Memory B cell (primary cell): ENCODE measurements at regions not wholly inside any gene's neighbourhood (a gene's known extent, or its start where the extent isn't known, plus 50 kb on each side); places are given as distances from the start of the nearest gene placed in this dataset.

Experiments used
- ATAC-seq: fragments of 150-1000 bp; cut with Tn5 transposase; 2 replicates; pipeline ENCODE4 v1.10.0; 2021; ENCODE audit warnings: low read depth, mild to moderate bottlenecking, moderate library complexity
- DNase-seq, 2 donors: peaks; one replicate each; pipeline ENCODE4 v3.0.0; 2022; ENCODE audit warnings: low spot score in 2 of 2
- H3K27ac Mint-ChIP-seq: one replicate; pipeline ENCODE4 v1.8.0; 2022; ENCODE audit warnings: mild to moderate bottlenecking, moderate library complexity, mixed read lengths
- H3K27me3 Mint-ChIP-seq: one replicate; pipeline ENCODE4 v1.8.0; 2022; ENCODE audit warnings: mixed read lengths
- H3K36me3 Mint-ChIP-seq: one replicate; pipeline ENCODE4 v1.8.0; 2022; ENCODE audit warnings: mild to moderate bottlenecking, mixed read lengths
- H3K4me1 Mint-ChIP-seq: one replicate; pipeline ENCODE4 v1.8.0; 2022; ENCODE audit warnings: mixed read lengths
- H3K4me3 Mint-ChIP-seq: one replicate; pipeline ENCODE4 v1.8.0; 2022; ENCODE audit warnings: mild to moderate bottlenecking, moderate library complexity, mixed read lengths
- H3K9me3 Mint-ChIP-seq: one replicate; pipeline ENCODE4 v1.8.0; 2022; ENCODE audit warnings: mixed read lengths

GRCh38 chr6:25113436-25113835 lies 165.7 kb upstream of the CARMIL1 start:
- H3K27ac Mint-ChIP-seq, result no peak overlapping the region

GRCh38 chr6:25118038-25118437 lies 161.1 kb upstream of the CARMIL1 start:
- Mint-ChIP-seq H3K27ac (no peak overlapping the region), H3K4me3 (no peak overlapping the region), H3K4me1 (peaks cover 6% of the 10 kb centered on the region), H3K9me3 (peaks cover 3% of the 10 kb centered on the region), H3K36me3 (peaks cover 25% of the 10 kb centered on the region), H3K27me3 (no peaks in the 10 kb centered on the region)
- no peak for ATAC-seq
- DNase-seq, result no peak

More at GRCh38 chr6:25113436-25113835, 165.7 kb upstream of the CARMIL1 start:
- Mint-ChIP-seq H3K27me3 (no peaks in the 10 kb centered on the region), H3K36me3 (peaks cover 35% of the 10 kb centered on the region), H3K4me3 (no peak overlapping the region), H3K9me3 (no peaks in the 10 kb centered on the region), H3K4me1 (peaks cover 5% of the 10 kb centered on the region)
- ATAC-seq, result no peak
- no peak for DNase-seq

- peaks cover 3% of the 10 kb centered on the region for H3K9me3 Mint-ChIP-seq
- no peaks in the 10 kb centered on the region for H3K27me3 Mint-ChIP-seq
- H3K4me3 Mint-ChIP-seq, result no peak overlapping the region
- DNase-seq (no peak), ATAC-seq (no peak)
- peaks cover 24% of the 10 kb centered on the region for H3K36me3 Mint-ChIP-seq
- peaks cover 6% of the 10 kb centered on the region for H3K4me1 Mint-ChIP-seq
- no peak overlapping the region for H3K27ac Mint-ChIP-seq
Measured at GRCh38 chr6:25121186-25121585, 158.0 kb upstream of the CARMIL1 start.

GRCh38 chr6:25122001-25122400 lies 157.2 kb upstream of the CARMIL1 start:
- H3K4me3 Mint-ChIP-seq, result no peak overlapping the region
- H3K27me3 Mint-ChIP-seq, result no peaks in the 10 kb centered on the region
- H3K36me3 Mint-ChIP-seq, result peaks cover 25% of the 10 kb centered on the region
- ATAC-seq (no peak), DNase-seq (no peak)
- H3K9me3 Mint-ChIP-seq, result peaks cover 3% of the 10 kb centered on the region
- no peak overlapping the region for H3K27ac Mint-ChIP-seq
- peaks cover 6% of the 10 kb centered on the region for H3K4me1 Mint-ChIP-seq

- Mint-ChIP-seq H3K4me1 (peaks cover 9% of the 10 kb centered on the region), H3K27me3 (no peaks in the 10 kb centered on the region), H3K9me3 (peaks cover 3% of the 10 kb centered on the region), H3K27ac (no peak overlapping the region), H3K4me3 (no peak overlapping the region), H3K36me3 (peaks cover 30% of the 10 kb centered on the region)
- ATAC-seq (no peak), DNase-seq (no peak)
Measured at GRCh38 chr6:25122622-25123237, 156.4 kb upstream of the CARMIL1 start.

GRCh38 chr6:25124216-25124715 lies 154.9 kb upstream of the CARMIL1 start:
- Mint-ChIP-seq H3K27ac (no peak overlapping the region), H3K9me3 (peaks cover 3% of the 10 kb centered on the region), H3K36me3 (peaks cover 33% of the 10 kb centered on the region), H3K4me3 (no peak overlapping the region), H3K4me1 (peaks cover 9% of the 10 kb centered on the region), H3K27me3 (no peaks in the 10 kb centered on the region)
- DNase-seq (no peak), ATAC-seq (no peak)

GRCh38 chr6:25125736-25126135 lies 153.4 kb upstream of the CARMIL1 start:
- H3K4me3 Mint-ChIP-seq, result no peak overlapping the region
- ATAC-seq (no peak), DNase-seq (no peak)
- no peak overlapping the region for H3K27ac Mint-ChIP-seq
- H3K4me1 Mint-ChIP-seq, result peaks cover 9% of the 10 kb centered on the region
- peaks cover 3% of the 10 kb centered on the region for H3K9me3 Mint-ChIP-seq
- H3K27me3 Mint-ChIP-seq, result no peaks in the 10 kb centered on the region
- H3K36me3 Mint-ChIP-seq, result peaks cover 34% of the 10 kb centered on the region

- H3K9me3 Mint-ChIP-seq, result no peaks in the 10 kb centered on the region
- H3K36me3 Mint-ChIP-seq, result peaks cover 34% of the 10 kb centered on the region
- peak overlapping the region; percentile 8 for H3K27ac Mint-ChIP-seq
- no peaks in the 10 kb centered on the region for H3K27me3 Mint-ChIP-seq
- ATAC-seq (no peak), DNase-seq (no peak)
- H3K4me1 Mint-ChIP-seq, result peaks cover 12% of the 10 kb centered on the region
- no peak overlapping the region for H3K4me3 Mint-ChIP-seq
Measured at GRCh38 chr6:25127076-25127837, 151.9 kb upstream of the CARMIL1 start.

GRCh38 chr6:25130518-25130917 lies 148.7 kb upstream of the CARMIL1 start:
- H3K36me3 Mint-ChIP-seq, result peaks cover 36% of the 10 kb centered on the region

GRCh38 chr6:25132934-25133333 lies 146.2 kb upstream of the CARMIL1 start:
- DNase-seq (no peak), ATAC-seq (no peak)
- Mint-ChIP-seq H3K27ac (peak overlapping the region; percentile 54), H3K9me3 (peaks cover 4% of the 10 kb centered on the region), H3K36me3 (peaks cover 28% of the 10 kb centered on the region), H3K27me3 (no peaks in the 10 kb centered on the region), H3K4me1 (peaks cover 23% of the 10 kb centered on the region), H3K4me3 (no peak overlapping the region)

More at GRCh38 chr6:25130518-25130917, 148.7 kb upstream of the CARMIL1 start:
- H3K4me3 Mint-ChIP-seq, result no peak overlapping the region
- DNase-seq (no peak), ATAC-seq (no peak)
- H3K9me3 Mint-ChIP-seq, result peaks cover 4% of the 10 kb centered on the region
- peaks cover 12% of the 10 kb centered on the region for H3K4me1 Mint-ChIP-seq
- no peak overlapping the region for H3K27ac Mint-ChIP-seq
- no peaks in the 10 kb centered on the region for H3K27me3 Mint-ChIP-seq

- Mint-ChIP-seq H3K27me3 (no peaks in the 10 kb centered on the region), H3K9me3 (peaks cover 4% of the 10 kb centered on the region), H3K27ac (no peak overlapping the region), H3K4me1 (peaks cover 29% of the 10 kb centered on the region), H3K36me3 (peaks cover 28% of the 10 kb centered on the region), H3K4me3 (no peak overlapping the region)
- no peak for DNase-seq
- no peak for ATAC-seq
Measured at GRCh38 chr6:25133568-25133967, 145.6 kb upstream of the CARMIL1 start.

- no peak for ATAC-seq
- Mint-ChIP-seq H3K36me3 (peaks cover 18% of the 10 kb centered on the region), H3K27me3 (no peaks in the 10 kb centered on the region), H3K4me1 (peaks cover 22% of the 10 kb centered on the region), H3K4me3 (peak overlapping the region; percentile 91), H3K9me3 (peaks cover 4% of the 10 kb centered on the region), H3K27ac (peak overlapping the region; percentile 91)
- no peak for DNase-seq
Measured at GRCh38 chr6:25136854-25137253, 142.3 kb upstream of the CARMIL1 start.

- peak overlapping the region; percentile 91 for H3K4me3 Mint-ChIP-seq
- no peak for DNase-seq
- ATAC-seq, result no peak
- H3K4me1 Mint-ChIP-seq, result peaks cover 22% of the 10 kb centered on the region
- peaks cover 14% of the 10 kb centered on the region for H3K36me3 Mint-ChIP-seq
- H3K9me3 Mint-ChIP-seq, result peaks cover 4% of the 10 kb centered on the region
- peak overlapping the region; percentile 91 for H3K27ac Mint-ChIP-seq
- no peaks in the 10 kb centered on the region for H3K27me3 Mint-ChIP-seq
Measured at GRCh38 chr6:25137480-25137879, 141.7 kb upstream of the CARMIL1 start.

GRCh38 chr6:25137916-25138232 lies 141.3 kb upstream of the CARMIL1 start:
- Mint-ChIP-seq H3K4me3 (peak overlapping the region; percentile 91), H3K36me3 (peaks cover 10% of the 10 kb centered on the region), H3K27ac (peak overlapping the region; percentile 91), H3K27me3 (no peaks in the 10 kb centered on the region), H3K4me1 (peaks cover 25% of the 10 kb centered on the region), H3K9me3 (peaks cover 2% of the 10 kb centered on the region)
- ATAC-seq (peak; percentile 21), DNase-seq (no peak)
